GM13977 (cell line): ENCODE measurements at regions not wholly inside any gene's neighbourhood (a gene's known extent, or its start where the extent isn't known, plus 50 kb on each side); places are given as distances from the start of the nearest gene placed in this dataset.
A peak's percentile ranks its signal among the peaks of the same experiment; 100 is the strongest.

Experiments
- DNase-seq: peaks from one replicate; pipeline ENCODE4 v3.0.0; 2012; ENCODE audit warnings: low spot score
- in situ Hi-C: fragments of 300-500 bp; cut with MboI; formaldehyde crosslinking; loops from one replicate; pipeline ENCODE4 v1.12.0; 2022; ENCODE audit warnings: low sequenced_read_pairs, low pct_unique_long_range_greater_than_20kb, mixed read lengths, inconsistent platforms; ENCODE audit not compliant: unreplicated experiment
- TF ChIP-seq, protein P1 (sequence below): IDR thresholded peaks from 2 replicates; pipeline ENCODE4 v1.5.1; 2012; ENCODE audit warnings: mild to moderate bottlenecking, control low read depth; ENCODE audit not compliant: insufficient read depth; ENCODE audit errors: extremely low read depth, missing control alignments

DNA sequence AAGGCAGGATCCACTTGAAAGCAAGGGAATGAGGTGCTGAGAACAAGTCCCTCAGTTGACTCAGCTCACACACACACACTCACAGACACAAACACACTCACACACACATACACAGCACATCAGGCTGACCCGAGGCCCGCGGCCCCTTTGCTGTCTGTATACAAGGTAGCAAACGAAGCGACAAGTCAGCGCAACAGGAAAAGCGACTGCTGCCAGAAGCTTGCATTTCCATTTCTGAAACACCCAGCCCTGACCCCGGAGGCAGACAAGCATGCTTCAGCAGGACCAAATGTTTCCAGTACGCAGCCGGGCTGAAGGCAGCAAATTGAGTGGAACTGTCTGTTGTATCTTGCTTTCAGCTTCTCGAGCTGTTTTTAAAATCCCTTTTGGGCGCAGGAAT lies 501.6 kb downstream of the NPHP4 start:
- no peak for DNase-seq
- TF ChIP-seq, protein P1, sequence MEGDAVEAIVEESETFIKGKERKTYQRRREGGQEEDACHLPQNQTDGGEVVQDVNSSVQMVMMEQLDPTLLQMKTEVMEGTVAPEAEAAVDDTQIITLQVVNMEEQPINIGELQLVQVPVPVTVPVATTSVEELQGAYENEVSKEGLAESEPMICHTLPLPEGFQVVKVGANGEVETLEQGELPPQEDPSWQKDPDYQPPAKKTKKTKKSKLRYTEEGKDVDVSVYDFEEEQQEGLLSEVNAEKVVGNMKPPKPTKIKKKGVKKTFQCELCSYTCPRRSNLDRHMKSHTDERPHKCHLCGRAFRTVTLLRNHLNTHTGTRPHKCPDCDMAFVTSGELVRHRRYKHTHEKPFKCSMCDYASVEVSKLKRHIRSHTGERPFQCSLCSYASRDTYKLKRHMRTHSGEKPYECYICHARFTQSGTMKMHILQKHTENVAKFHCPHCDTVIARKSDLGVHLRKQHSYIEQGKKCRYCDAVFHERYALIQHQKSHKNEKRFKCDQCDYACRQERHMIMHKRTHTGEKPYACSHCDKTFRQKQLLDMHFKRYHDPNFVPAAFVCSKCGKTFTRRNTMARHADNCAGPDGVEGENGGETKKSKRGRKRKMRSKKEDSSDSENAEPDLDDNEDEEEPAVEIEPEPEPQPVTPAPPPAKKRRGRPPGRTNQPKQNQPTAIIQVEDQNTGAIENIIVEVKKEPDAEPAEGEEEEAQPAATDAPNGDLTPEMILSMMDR, result no peak
- in situ Hi-C loops, result no loop called here

GRCh38 chr1:5488448-5488847 lies 503.8 kb downstream of the NPHP4 start:
- in situ Hi-C loops, result no loop called here
- TF ChIP-seq, protein P1, result no peak
- DNase-seq, result no peak

- in situ Hi-C loops, result no loop called here
- TF ChIP-seq, protein P1, result no peak
- DNase-seq, result no peak
Measured at GRCh38 chr1:5485968-5486696, 506.1 kb downstream of the NPHP4 start.

DNA sequence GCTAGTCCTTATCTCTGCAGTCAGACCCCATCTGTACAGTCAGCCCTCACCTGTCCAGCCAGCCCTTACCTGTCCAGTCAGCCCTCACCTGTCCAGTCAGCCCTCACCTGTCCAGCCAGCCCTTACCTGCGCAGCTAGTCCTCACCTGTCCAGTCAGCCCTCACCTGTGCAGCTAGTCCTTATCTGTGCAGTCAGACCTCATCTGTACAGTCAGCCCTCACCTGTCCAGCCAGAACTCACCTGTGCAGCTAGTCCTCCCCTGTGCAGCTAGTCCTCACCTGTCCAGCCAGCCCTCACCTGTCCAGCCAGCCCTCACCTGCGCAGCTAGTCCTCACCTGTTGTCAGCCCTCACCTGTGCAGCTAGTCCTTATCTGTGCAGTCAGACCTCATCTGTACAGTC lies 506.8 kb downstream of the NPHP4 start:
- no peak for DNase-seq
- TF ChIP-seq, protein P1, result no peak
- in situ Hi-C loops, result no loop called here

- in situ Hi-C loops, result no loop called here
- TF ChIP-seq, protein P1, result no peak
- DNase-seq, result no peak
Measured at GRCh38 chr1:5484451-5485165, 507.6 kb downstream of the NPHP4 start.

DNA sequence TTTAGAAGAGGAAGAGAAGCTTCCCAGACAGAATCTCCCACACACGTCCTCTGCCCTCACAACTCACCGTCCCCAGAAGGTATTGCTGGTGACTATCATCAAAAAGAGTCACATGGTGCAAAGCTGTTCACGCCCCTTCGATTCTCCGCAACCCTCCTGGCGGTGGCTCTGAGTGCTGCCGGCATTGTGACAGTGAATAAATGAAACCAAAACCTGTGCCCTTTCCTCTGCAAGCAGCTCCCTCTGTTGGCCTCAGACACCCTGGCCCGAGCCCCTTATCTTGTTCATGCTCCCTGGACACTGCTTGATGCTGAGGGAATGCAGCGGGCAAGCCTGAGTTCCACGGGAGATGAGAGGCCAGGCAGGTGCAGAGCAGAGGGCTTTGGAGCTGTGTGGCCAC lies 510.3 kb downstream of the NPHP4 start:
- TF ChIP-seq, protein P1, result peak; percentile 25
- DNase-seq, result no peak
- in situ Hi-C loops, result no loop called here
